ENCODE measurements at regions not wholly inside any gene's neighbourhood (a gene's known extent, or its start where the extent isn't known, plus 50 kb on each side); places are given as distances from the start of the nearest gene placed in this dataset.

DNA sequence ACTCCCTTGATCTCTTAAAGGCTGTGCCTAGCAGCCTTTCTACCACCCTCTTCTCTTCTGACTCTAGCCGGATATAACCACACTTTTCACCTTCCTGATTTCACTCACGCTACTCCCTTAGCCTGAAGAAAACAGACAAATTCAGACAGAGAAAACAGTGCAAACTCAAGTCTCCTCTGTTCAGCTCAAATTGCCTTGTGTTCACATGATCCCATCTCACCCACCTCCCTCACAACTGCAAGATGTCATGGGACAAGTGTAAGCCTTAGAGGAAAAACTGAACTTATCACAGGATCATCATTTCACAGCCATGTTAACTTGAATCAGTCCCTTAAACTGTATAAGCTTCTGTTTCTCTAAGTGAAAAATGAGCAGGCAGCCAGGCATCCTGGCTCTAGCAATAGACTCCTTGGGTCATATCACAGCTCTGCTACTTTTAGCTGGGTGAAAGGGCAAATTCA, 66.5 kb upstream of the TENT5A start (continued):
- TF ChIP-seq, protein P1, sequence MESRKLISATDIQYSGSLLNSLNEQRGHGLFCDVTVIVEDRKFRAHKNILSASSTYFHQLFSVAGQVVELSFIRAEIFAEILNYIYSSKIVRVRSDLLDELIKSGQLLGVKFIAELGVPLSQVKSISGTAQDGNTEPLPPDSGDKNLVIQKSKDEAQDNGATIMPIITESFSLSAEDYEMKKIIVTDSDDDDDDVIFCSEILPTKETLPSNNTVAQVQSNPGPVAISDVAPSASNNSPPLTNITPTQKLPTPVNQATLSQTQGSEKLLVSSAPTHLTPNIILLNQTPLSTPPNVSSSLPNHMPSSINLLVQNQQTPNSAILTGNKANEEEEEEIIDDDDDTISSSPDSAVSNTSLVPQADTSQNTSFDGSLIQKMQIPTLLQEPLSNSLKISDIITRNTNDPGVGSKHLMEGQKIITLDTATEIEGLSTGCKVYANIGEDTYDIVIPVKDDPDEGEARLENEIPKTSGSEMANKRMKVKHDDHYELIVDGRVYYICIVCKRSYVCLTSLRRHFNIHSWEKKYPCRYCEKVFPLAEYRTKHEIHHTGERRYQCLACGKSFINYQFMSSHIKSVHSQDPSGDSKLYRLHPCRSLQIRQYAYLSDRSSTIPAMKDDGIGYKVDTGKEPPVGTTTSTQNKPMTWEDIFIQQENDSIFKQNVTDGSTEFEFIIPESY (IDR thresholded peaks at IDR 0.05): no peak
- no peak for TF ChIP-seq TAF1 (conservative IDR thresholded peaks at IDR 0.05)
- TF ChIP-seq NR2F2 (IDR thresholded peaks at IDR 0.05): no peak

DNA sequence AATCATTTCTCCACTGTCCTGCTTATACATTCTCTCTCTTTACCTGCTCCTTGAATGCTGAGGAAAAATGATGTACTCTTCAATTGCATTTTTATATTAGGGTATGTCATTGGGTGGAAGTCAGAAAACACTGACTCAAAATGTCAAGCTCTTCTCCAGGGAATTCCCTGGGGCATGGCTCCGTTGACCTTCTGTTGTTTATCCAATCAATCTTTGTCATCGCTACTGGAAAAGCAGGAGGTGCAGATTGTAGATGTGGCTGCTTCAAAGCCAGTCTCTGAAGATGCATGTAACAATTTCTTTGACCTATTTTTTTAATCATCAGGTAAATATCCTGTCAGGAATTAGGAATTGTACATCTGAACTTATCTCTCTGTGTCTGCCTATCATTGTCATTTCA, 63.9 kb upstream of the TENT5A start:
- H3K27me3 ChIP-seq (ENCODE audit: control insufficient read depth in 4 of 4, insufficient read depth in 4 of 4, low read length in 3 of 4): no peaks in the 10 kb centered on the region
- no peak overlapping the region for H3K4me3 ChIP-seq (ENCODE audit: low read depth in 1 of 3, low read length in 3 of 3)
- H3K9me3 ChIP-seq (ENCODE audit: control insufficient read depth in 4 of 4, low read length in 3 of 4): no peaks in the 10 kb centered on the region
- H3K4me1 ChIP-seq (ENCODE audit: control insufficient read depth in 4 of 4, insufficient read depth in 4 of 4, low read length in 3 of 4): peaks cover 0 to 11% (median 4%) of the 10 kb centered on the region in 4 donors
- no peak overlapping the region for H3K9ac ChIP-seq (ENCODE audit: low read depth in 1 of 2, low read length in 2 of 2)
- 19% methylated on average over 2 of the region's 2 CpGs for WGBS
- H3K36me3 ChIP-seq (ENCODE audit: control insufficient read depth in 4 of 4, insufficient read depth in 3 of 4, low read depth in 1 of 4, low read length in 3 of 4): no peaks in the 10 kb centered on the region
- H3K27ac ChIP-seq (ENCODE audit: low read depth in 1 of 2, low read length in 2 of 2): no peak overlapping the region
- DNase-seq (ENCODE audit: low spot score): no peak
- TF ChIP-seq RXRA (IDR thresholded peaks at IDR 0.05): peak in 1 of 2 donors; percentile 40
- TF ChIP-seq, protein P1 (IDR thresholded peaks at IDR 0.05): no peak
- TF ChIP-seq, protein P2, sequence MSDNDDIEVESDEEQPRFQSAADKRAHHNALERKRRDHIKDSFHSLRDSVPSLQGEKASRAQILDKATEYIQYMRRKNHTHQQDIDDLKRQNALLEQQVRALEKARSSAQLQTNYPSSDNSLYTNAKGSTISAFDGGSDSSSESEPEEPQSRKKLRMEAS (IDR thresholded peaks at IDR 0.05): no peak
- no peak for TF ChIP-seq FOXA1 (IDR thresholded peaks at IDR 0.05)
- TF ChIP-seq SP1 (IDR thresholded peaks at IDR 0.05): no peak
- TF ChIP-seq YY1 (IDR thresholded peaks at IDR 0.05): peak; percentile 48
- TF ChIP-seq, protein P3, sequence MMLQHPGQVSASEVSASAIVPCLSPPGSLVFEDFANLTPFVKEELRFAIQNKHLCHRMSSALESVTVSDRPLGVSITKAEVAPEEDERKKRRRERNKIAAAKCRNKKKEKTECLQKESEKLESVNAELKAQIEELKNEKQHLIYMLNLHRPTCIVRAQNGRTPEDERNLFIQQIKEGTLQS (IDR thresholded peaks at IDR 0.05): no peak
- TF ChIP-seq, protein P4, sequence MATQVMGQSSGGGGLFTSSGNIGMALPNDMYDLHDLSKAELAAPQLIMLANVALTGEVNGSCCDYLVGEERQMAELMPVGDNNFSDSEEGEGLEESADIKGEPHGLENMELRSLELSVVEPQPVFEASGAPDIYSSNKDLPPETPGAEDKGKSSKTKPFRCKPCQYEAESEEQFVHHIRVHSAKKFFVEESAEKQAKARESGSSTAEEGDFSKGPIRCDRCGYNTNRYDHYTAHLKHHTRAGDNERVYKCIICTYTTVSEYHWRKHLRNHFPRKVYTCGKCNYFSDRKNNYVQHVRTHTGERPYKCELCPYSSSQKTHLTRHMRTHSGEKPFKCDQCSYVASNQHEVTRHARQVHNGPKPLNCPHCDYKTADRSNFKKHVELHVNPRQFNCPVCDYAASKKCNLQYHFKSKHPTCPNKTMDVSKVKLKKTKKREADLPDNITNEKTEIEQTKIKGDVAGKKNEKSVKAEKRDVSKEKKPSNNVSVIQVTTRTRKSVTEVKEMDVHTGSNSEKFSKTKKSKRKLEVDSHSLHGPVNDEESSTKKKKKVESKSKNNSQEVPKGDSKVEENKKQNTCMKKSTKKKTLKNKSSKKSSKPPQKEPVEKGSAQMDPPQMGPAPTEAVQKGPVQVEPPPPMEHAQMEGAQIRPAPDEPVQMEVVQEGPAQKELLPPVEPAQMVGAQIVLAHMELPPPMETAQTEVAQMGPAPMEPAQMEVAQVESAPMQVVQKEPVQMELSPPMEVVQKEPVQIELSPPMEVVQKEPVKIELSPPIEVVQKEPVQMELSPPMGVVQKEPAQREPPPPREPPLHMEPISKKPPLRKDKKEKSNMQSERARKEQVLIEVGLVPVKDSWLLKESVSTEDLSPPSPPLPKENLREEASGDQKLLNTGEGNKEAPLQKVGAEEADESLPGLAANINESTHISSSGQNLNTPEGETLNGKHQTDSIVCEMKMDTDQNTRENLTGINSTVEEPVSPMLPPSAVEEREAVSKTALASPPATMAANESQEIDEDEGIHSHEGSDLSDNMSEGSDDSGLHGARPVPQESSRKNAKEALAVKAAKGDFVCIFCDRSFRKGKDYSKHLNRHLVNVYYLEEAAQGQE (IDR thresholded peaks at IDR 0.05): no peak
- no peak for TF ChIP-seq GABPA (IDR thresholded peaks at IDR 0.05 in 1 of 2, conservative IDR thresholded peaks at IDR 0.05 in 1 of 2)
- TF ChIP-seq TAF1 (conservative IDR thresholded peaks at IDR 0.05): no peak
- TF ChIP-seq JUND (IDR thresholded peaks at IDR 0.05): no peak
- TF ChIP-seq NR2F2 (IDR thresholded peaks at IDR 0.05): no peak
- TF ChIP-seq EGR1 (IDR thresholded peaks at IDR 0.05; ENCODE audit: low read depth in 2 of 2): no peak
- peak in 1 of 2 donors; percentile 35 for TF ChIP-seq HNF4A (conservative IDR thresholded peaks at IDR 0.05)
- no peak for TF ChIP-seq HNF4G (IDR thresholded peaks at IDR 0.05)
- TF ChIP-seq RAD21 (IDR thresholded peaks at IDR 0.05): peak in 1 of 2 donors; percentile 11
- TF ChIP-seq FOXA2 (IDR thresholded peaks at IDR 0.05): no peak
- no peak for TF ChIP-seq CTCF (IDR thresholded peaks at IDR 0.05; ENCODE audit: low read depth, low read length, missing input control)

Measured in liver (tissue), 8 donors.